Cardiac fibroblast (primary cell): ENCODE measurements at regions not wholly inside any gene's neighbourhood (a gene's known extent, or its start where the extent isn't known, plus 50 kb on each side); places are given as distances from the start of the nearest gene placed in this dataset.

Experiments used
- DNase-seq, 2 donors: peaks; one replicate each; pipeline versions ENCODE4 v3.0.0 to v3.0.0-alpha.2; 2010; ENCODE audit warnings: low read depth in 2 of 2
- H3K4me3 ChIP-seq, 2 donors: replicated peaks in 1 of 2; 1 replicate in 1 of 2; 2 replicates in 1 of 2; pipeline ENCODE4 v1.5.1; 2011; ENCODE audit warnings: low read depth in 2 of 2, low read length in 2 of 2, mild to moderate bottlenecking in 2 of 2, moderate library complexity in 1 of 2
- CTCF ChIP-seq: IDR thresholded peaks from one replicate; pipeline ENCODE4 v1.5.1; 2011; ENCODE audit warnings: low read depth, mild to moderate bottlenecking, low read length, inconsistent platforms

- no peak for TF ChIP-seq CTCF
- DNase-seq = no peak
These were observed 566.3 kb upstream of the GRAMD2B start for GRCh38 chr5:125856949-125857348.

GRCh38 chr5:125863579-125863978, 559.6 kb upstream of the GRAMD2B start:
- no peak overlapping the region for H3K4me3 ChIP-seq
- TF ChIP-seq CTCF = no peak
- DNase-seq = no peak

More at GRCh38 chr5:125856949-125857348, 566.3 kb upstream of the GRAMD2B start:
- H3K4me3 ChIP-seq = no peak overlapping the region

GRCh38 chr5:125865166-125865815, 557.9 kb upstream of the GRAMD2B start:
- H3K4me3 ChIP-seq = no peak overlapping the region
- DNase-seq = peak; percentile 52 to 60
- no peak for TF ChIP-seq CTCF

GRCh38 chr5:125868036-125868435, 555.2 kb upstream of the GRAMD2B start:
- H3K4me3 ChIP-seq = no peak overlapping the region
- TF ChIP-seq CTCF = no peak
- peak in 1 of 2 donors; percentile 38 for DNase-seq

- DNase-seq = peak in 1 of 2 donors; percentile 43
- TF ChIP-seq CTCF = no peak
- H3K4me3 ChIP-seq = no peak overlapping the region
These were observed 553.0 kb upstream of the GRAMD2B start for GRCh38 chr5:125870256-125870655.

- no peak for TF ChIP-seq CTCF
- no peak overlapping the region for H3K4me3 ChIP-seq
- DNase-seq = no peak
These were observed 549.2 kb upstream of the GRAMD2B start for GRCh38 chr5:125874057-125874456.

- DNase-seq = no peak
- no peak for TF ChIP-seq CTCF
- no peak overlapping the region for H3K4me3 ChIP-seq
These were observed 548.5 kb upstream of the GRAMD2B start for GRCh38 chr5:125874717-125875116.
